ENCODE measurements at regions not wholly inside any gene's neighbourhood (a gene's known extent, or its start where the extent isn't known, plus 50 kb on each side); places are given as distances from the start of the nearest gene placed in this dataset.
"Not testable (repeated sequence)": the region's sequence is repeated elsewhere in the genome, so short reads cannot be mapped to it uniquely, and the experiment has no call there.

- DNase-seq (ENCODE audit: low read depth) = no peak
Observed at GRCh38 chr18:71040161-71040560, 751.3 kb downstream of the SOCS6 start.

GRCh38 chr18:71038196-71038595 lies 749.4 kb downstream of the SOCS6 start:
- no peak for TF ChIP-seq CTCF (IDR thresholded peaks at IDR 0.05; ENCODE audit: low read length, missing control alignments)
- no peak for DNase-seq (ENCODE audit: low read depth)
- H3K4me3 ChIP-seq (replicated peaks; ENCODE audit: low read depth, low read length) = no peak overlapping the region

More at GRCh38 chr18:71040161-71040560, 751.3 kb downstream of the SOCS6 start:
- TF ChIP-seq CTCF (IDR thresholded peaks at IDR 0.05; ENCODE audit: low read length, missing control alignments) = no peak
- H3K4me3 ChIP-seq (replicated peaks; ENCODE audit: low read depth, low read length) = no peak overlapping the region

- H3K4me3 ChIP-seq (replicated peaks; ENCODE audit: low read depth, low read length) = peak overlapping the region; percentile 13
- no peak for TF ChIP-seq CTCF (IDR thresholded peaks at IDR 0.05; ENCODE audit: low read length, missing control alignments)
- DNase-seq (ENCODE audit: low read depth) = peak; percentile 95
Observed at GRCh38 chr18:71036783-71037182, 747.9 kb downstream of the SOCS6 start.

- DNase-seq (ENCODE audit: low read depth); H3K4me3 ChIP-seq (replicated peaks; ENCODE audit: low read depth, low read length): not testable (repeated sequence)
Observed at GRCh38 chr18:71031296-71032191, 742.7 kb downstream of the SOCS6 start.

GRCh38 chr18:71030085-71030484 lies 741.2 kb downstream of the SOCS6 start:
- not testable (repeated sequence) for H3K4me3 ChIP-seq (replicated peaks; ENCODE audit: low read depth, low read length); DNase-seq (ENCODE audit: low read depth)

GRCh38 chr18:71028285-71028762 lies 739.5 kb downstream of the SOCS6 start:
- DNase-seq (ENCODE audit: low read depth) = peak; percentile 14
- no peak overlapping the region for H3K4me3 ChIP-seq (replicated peaks; ENCODE audit: low read depth, low read length)
- TF ChIP-seq CTCF (IDR thresholded peaks at IDR 0.05; ENCODE audit: low read length, missing control alignments) = no peak

GRCh38 chr18:71027531-71027930 lies 738.7 kb downstream of the SOCS6 start:
- no peak for DNase-seq (ENCODE audit: low read depth)
- no peak overlapping the region for H3K4me3 ChIP-seq (replicated peaks; ENCODE audit: low read depth, low read length)
- TF ChIP-seq CTCF (IDR thresholded peaks at IDR 0.05; ENCODE audit: low read length, missing control alignments) = no peak
